Mesendoderm (in vitro differentiated cells): ENCODE measurements at regions not wholly inside any gene's neighbourhood (a gene's known extent, or its start where the extent isn't known, plus 50 kb on each side); places are given as distances from the start of the nearest gene placed in this dataset.

Experiments used
- DNase-seq: peaks from one replicate; pipeline ENCODE4 v3.0.0; 2013
- H2AK5ac ChIP-seq: 2 replicates; pipeline ENCODE4 v1.6.1; 2013; ENCODE audit warnings: low read length, inconsistent platforms
- H2BK120ac ChIP-seq: 2 replicates; pipeline ENCODE4 v1.6.1; 2013; ENCODE audit warnings: low read depth, mild to moderate bottlenecking, low read length, moderate library complexity, mixed read lengths
- H2BK15ac ChIP-seq: replicated peaks from 2 replicates; pipeline ENCODE4 v1.6.1; 2013; ENCODE audit warnings: low read depth, mild to moderate bottlenecking, moderate library complexity
- H2BK5ac ChIP-seq: 2 replicates; pipeline ENCODE4 v1.6.1; 2013; ENCODE audit warnings: low read length, inconsistent platforms
- H3K18ac ChIP-seq: 2 replicates; pipeline ENCODE4 v1.6.1; 2013; ENCODE audit warnings: mild to moderate bottlenecking, low read length, mixed read lengths
- H3K23ac ChIP-seq: one replicate; pipeline ENCODE4 v1.6.1; 2013; ENCODE audit warnings: low read length
- H3K27ac ChIP-seq: 2 replicates; pipeline ENCODE4 v1.5.1; 2013; ENCODE audit warnings: low read depth, mild to moderate bottlenecking, inconsistent platforms, low read length, moderate library complexity
- H3K27me3 ChIP-seq: 2 replicates; pipeline ENCODE4 v1.6.1; 2013; ENCODE audit warnings: low read length, control low read depth, mild to moderate bottlenecking, inconsistent platforms; ENCODE audit not compliant: insufficient read depth, poor library complexity
- H3K36me3 ChIP-seq: 2 replicates; pipeline ENCODE4 v1.6.1; 2013; ENCODE audit warnings: low read length, inconsistent platforms; ENCODE audit not compliant: control insufficient read depth, insufficient read depth
- H3K4ac ChIP-seq: one replicate; pipeline ENCODE4 v1.6.1; 2013; ENCODE audit warnings: low read depth, mild to moderate bottlenecking, low read length, moderate library complexity
- H3K4me1 ChIP-seq: 2 replicates; pipeline ENCODE4 v1.6.1; 2013; ENCODE audit warnings: low read depth, low read length, inconsistent platforms; ENCODE audit not compliant: control insufficient read depth
- H3K4me2 ChIP-seq: 2 replicates; pipeline ENCODE4 v1.6.1; 2013; ENCODE audit warnings: low read length
- H3K4me3 ChIP-seq: 2 replicates; pipeline ENCODE4 v1.5.1; 2013; ENCODE audit warnings: mild to moderate bottlenecking, low read length
- H3K56ac ChIP-seq: one replicate; pipeline ENCODE4 v1.6.1; 2013; ENCODE audit warnings: low read length
- H3K79me1 ChIP-seq: 2 replicates; pipeline ENCODE4 v1.6.1; 2013; ENCODE audit warnings: low read length, inconsistent platforms
- H3K79me2 ChIP-seq: 2 replicates; pipeline ENCODE4 v1.6.1; 2013; ENCODE audit warnings: mild to moderate bottlenecking, low read length; ENCODE audit not compliant: control insufficient read depth, insufficient read depth
- H3K9ac ChIP-seq: 2 replicates; pipeline ENCODE4 v1.6.1; 2013; ENCODE audit warnings: low read length, inconsistent platforms
- H4K5ac ChIP-seq: one replicate; pipeline ENCODE4 v1.6.1; 2013; ENCODE audit warnings: low read length
- H4K8ac ChIP-seq: one replicate; pipeline ENCODE4 v1.6.1; 2013; ENCODE audit warnings: low read depth, mild to moderate bottlenecking, control low read depth, low read length, moderate library complexity
- WGBS: extraction: QIAGEN DNeasy Blood & Tissue Kit; methylation state at CpG from one replicate; pipeline ENCODE4 v1.1.7; 2013; ENCODE audit warnings: low lambda C conversion rate, missing lambda C conversion rate; ENCODE audit not compliant: insufficient coverage; ENCODE audit errors: extremely low coverage; 5-methylcytosine and 5-hydroxymethylcytosine counted together

GRCh38 chr9:80707120-80707519, 982.2 kb downstream of the TLE1 start:
- no peak for DNase-seq
- Histone ChIP-seq H3K4me3 (no peak overlapping the region), H3K4ac (no peak overlapping the region), H3K18ac (no peak overlapping the region), H2AK5ac (no peak overlapping the region), H4K5ac (no peak overlapping the region), H3K27me3 (no peaks in the 10 kb centered on the region), H2BK5ac (no peak overlapping the region), H3K9ac (no peak overlapping the region), H3K4me1 (no peaks in the 10 kb centered on the region), H2BK15ac (no peak overlapping the region), H3K79me1 (no peaks in the 10 kb centered on the region), H2BK120ac (no peak overlapping the region), H3K4me2 (no peak overlapping the region), H3K79me2 (no peaks in the 10 kb centered on the region), H3K23ac (no peak overlapping the region), H3K56ac (no peak overlapping the region), H3K27ac (no peak overlapping the region), H3K36me3 (no peaks in the 10 kb centered on the region), H4K8ac (no peak overlapping the region)

- no peaks in the 10 kb centered on the region for H3K4me1 ChIP-seq
- H3K23ac ChIP-seq, result no peak overlapping the region
- H2BK15ac ChIP-seq, result no peak overlapping the region
- no peak overlapping the region for H3K9ac ChIP-seq
- H3K79me2 ChIP-seq, result no peaks in the 10 kb centered on the region
- H3K18ac ChIP-seq, result no peak overlapping the region
- H3K56ac ChIP-seq, result no peak overlapping the region
- no peak overlapping the region for H3K4me3 ChIP-seq
- H4K5ac ChIP-seq, result no peak overlapping the region
- H3K36me3 ChIP-seq, result no peaks in the 10 kb centered on the region
- H3K4ac ChIP-seq, result no peak overlapping the region
- H2BK120ac ChIP-seq, result no peak overlapping the region
- no peak overlapping the region for H2BK5ac ChIP-seq
- H4K8ac ChIP-seq, result no peak overlapping the region
- no peaks in the 10 kb centered on the region for H3K79me1 ChIP-seq
- no peak for DNase-seq
- no peaks in the 10 kb centered on the region for H3K27me3 ChIP-seq
- no peak overlapping the region for H3K27ac ChIP-seq
- no peak overlapping the region for H3K4me2 ChIP-seq
- H2AK5ac ChIP-seq, result no peak overlapping the region
Measured at GRCh38 chr9:80701061-80701460, 988.3 kb downstream of the TLE1 start.

GRCh38 chr9:80699511-80699998, 989.8 kb downstream of the TLE1 start:
- no peaks in the 10 kb centered on the region for H3K4me1 ChIP-seq
- H3K27ac ChIP-seq, result no peak overlapping the region
- no peak overlapping the region for H3K9ac ChIP-seq
- no peaks in the 10 kb centered on the region for H3K27me3 ChIP-seq
- H2AK5ac ChIP-seq, result no peak overlapping the region
- no peak overlapping the region for H3K18ac ChIP-seq
- H3K56ac ChIP-seq, result no peak overlapping the region
- H3K79me2 ChIP-seq, result no peaks in the 10 kb centered on the region
- DNase-seq, result peak; percentile 1
- WGBS, result no CpG with 5 or more reads among the region's 2 CpGs
- H3K4me3 ChIP-seq, result no peak overlapping the region
- no peak overlapping the region for H2BK120ac ChIP-seq
- H4K5ac ChIP-seq, result no peak overlapping the region
- no peak overlapping the region for H2BK15ac ChIP-seq
- H3K4ac ChIP-seq, result no peak overlapping the region
- H3K4me2 ChIP-seq, result no peak overlapping the region
- no peak overlapping the region for H2BK5ac ChIP-seq
- H3K79me1 ChIP-seq, result no peaks in the 10 kb centered on the region
- no peak overlapping the region for H3K23ac ChIP-seq
- no peak overlapping the region for H4K8ac ChIP-seq
- no peaks in the 10 kb centered on the region for H3K36me3 ChIP-seq

GRCh38 chr9:80698725-80699410, 990.5 kb downstream of the TLE1 start:
- H3K23ac ChIP-seq, result no peak overlapping the region
- no peak overlapping the region for H3K18ac ChIP-seq
- no CpG with 5 or more reads among the region's 2 CpGs for WGBS
- H2BK15ac ChIP-seq, result no peak overlapping the region
- no peak overlapping the region for H4K8ac ChIP-seq
- no peak overlapping the region for H2AK5ac ChIP-seq
- no peak overlapping the region for H3K4me3 ChIP-seq
- no peak overlapping the region for H4K5ac ChIP-seq
- H3K27me3 ChIP-seq, result no peaks in the 10 kb centered on the region
- no peak overlapping the region for H2BK5ac ChIP-seq
- no peaks in the 10 kb centered on the region for H3K4me1 ChIP-seq
- H2BK120ac ChIP-seq, result no peak overlapping the region
- no peak overlapping the region for H3K9ac ChIP-seq
- no peak overlapping the region for H3K27ac ChIP-seq
- no peaks in the 10 kb centered on the region for H3K79me1 ChIP-seq
- no peaks in the 10 kb centered on the region for H3K79me2 ChIP-seq
- no peak overlapping the region for H3K56ac ChIP-seq
- no peak for DNase-seq
- H3K36me3 ChIP-seq, result no peaks in the 10 kb centered on the region
- no peak overlapping the region for H3K4ac ChIP-seq
- H3K4me2 ChIP-seq, result no peak overlapping the region

- H2BK5ac ChIP-seq, result no peak overlapping the region
- H3K4me2 ChIP-seq, result no peak overlapping the region
Measured at GRCh38 chr9:80692751-80693150, 996.6 kb downstream of the TLE1 start.

GRCh38 chr9:80691229-80691628, 998.1 kb downstream of the TLE1 start:
- no peaks in the 10 kb centered on the region for H3K27me3 ChIP-seq
- no peak overlapping the region for H3K4ac ChIP-seq
- H2BK15ac ChIP-seq, result no peak overlapping the region
- no peak overlapping the region for H2BK120ac ChIP-seq
- H3K4me2 ChIP-seq, result no peak overlapping the region
- H2AK5ac ChIP-seq, result no peak overlapping the region
- H2BK5ac ChIP-seq, result no peak overlapping the region
- H3K36me3 ChIP-seq, result no peaks in the 10 kb centered on the region
- no peak overlapping the region for H3K27ac ChIP-seq
- no peaks in the 10 kb centered on the region for H3K79me1 ChIP-seq
- no peak overlapping the region for H4K8ac ChIP-seq
- no peak overlapping the region for H4K5ac ChIP-seq
- H3K18ac ChIP-seq, result no peak overlapping the region
- H3K79me2 ChIP-seq, result no peaks in the 10 kb centered on the region
- no peak overlapping the region for H3K4me3 ChIP-seq
- H3K56ac ChIP-seq, result no peak overlapping the region
- H3K23ac ChIP-seq, result no peak overlapping the region
- no peaks in the 10 kb centered on the region for H3K4me1 ChIP-seq
- peak; percentile 21 for DNase-seq
- H3K9ac ChIP-seq, result no peak overlapping the region

More at GRCh38 chr9:80692751-80693150, 996.6 kb downstream of the TLE1 start:
- H2AK5ac ChIP-seq, result no peak overlapping the region
- DNase-seq, result no peak
- H2BK15ac ChIP-seq, result no peak overlapping the region
- no peak overlapping the region for H2BK120ac ChIP-seq
- H3K27me3 ChIP-seq, result no peaks in the 10 kb centered on the region
- H4K8ac ChIP-seq, result no peak overlapping the region
- H3K18ac ChIP-seq, result no peak overlapping the region
- H3K23ac ChIP-seq, result no peak overlapping the region
- H4K5ac ChIP-seq, result no peak overlapping the region
- H3K27ac ChIP-seq, result no peak overlapping the region
- no peak overlapping the region for H3K4me3 ChIP-seq
- H3K79me1 ChIP-seq, result no peaks in the 10 kb centered on the region
- no peak overlapping the region for H3K56ac ChIP-seq
- H3K4me1 ChIP-seq, result no peaks in the 10 kb centered on the region
- H3K9ac ChIP-seq, result no peak overlapping the region
- H3K36me3 ChIP-seq, result no peaks in the 10 kb centered on the region
- H3K79me2 ChIP-seq, result no peaks in the 10 kb centered on the region
- no peak overlapping the region for H3K4ac ChIP-seq
